Osteocyte (in vitro differentiated cells): ENCODE measurements at regions not wholly inside any gene's neighbourhood (a gene's known extent, or its start where the extent isn't known, plus 50 kb on each side); places are given as distances from the start of the nearest gene placed in this dataset.

Source experiments
- DNase-seq: peaks from one replicate; pipeline ENCODE4 v3.0.0; 2021; ENCODE audit warnings: mixed read lengths; ENCODE audit not compliant: unreplicated experiment; ENCODE audit errors: extremely low spot score
- H3K27ac Mint-ChIP-seq: one replicate; pipeline ENCODE4 v1.8.0; 2021; ENCODE audit warnings: mild to moderate bottlenecking, mixed read lengths; ENCODE audit not compliant: unreplicated experiment
- H3K27me3 Mint-ChIP-seq: one replicate; pipeline ENCODE4 v1.8.0; 2021; ENCODE audit warnings: mixed read lengths; ENCODE audit not compliant: unreplicated experiment
- H3K36me3 Mint-ChIP-seq: one replicate; pipeline ENCODE4 v1.8.0; 2021; ENCODE audit warnings: mixed read lengths; ENCODE audit not compliant: unreplicated experiment
- H3K4me1 Mint-ChIP-seq: one replicate; pipeline ENCODE4 v1.8.0; 2021; ENCODE audit warnings: mixed read lengths; ENCODE audit not compliant: unreplicated experiment
- H3K4me3 Mint-ChIP-seq: one replicate; pipeline ENCODE4 v1.8.0; 2021; ENCODE audit warnings: mild to moderate bottlenecking, moderate library complexity, mixed read lengths; ENCODE audit not compliant: unreplicated experiment
- H3K9me3 Mint-ChIP-seq: one replicate; pipeline ENCODE4 v1.8.0; 2021; ENCODE audit warnings: mixed read lengths; ENCODE audit not compliant: unreplicated experiment
- CTCF ChIP-seq: fragments of 200-600 bp; sonication (generic); IDR thresholded peaks from 2 replicates; pipeline ENCODE4 v1.5.0; 2021; ENCODE audit warnings: antibody characterized with exemption, mild to moderate bottlenecking, moderate library complexity

GRCh38 chr4:100933628-100934027, 413.7 kb downstream of the PPP3CA start:
- peaks cover 6% of the 10 kb centered on the region for H3K27me3 Mint-ChIP-seq
- no peak overlapping the region for H3K4me3 Mint-ChIP-seq
- H3K9me3 Mint-ChIP-seq, result no peaks in the 10 kb centered on the region
- no peak for DNase-seq
- peaks cover 5% of the 10 kb centered on the region for H3K4me1 Mint-ChIP-seq
- TF ChIP-seq CTCF, result no peak
- no peaks in the 10 kb centered on the region for H3K36me3 Mint-ChIP-seq
- no peak overlapping the region for H3K27ac Mint-ChIP-seq

- no peaks in the 10 kb centered on the region for H3K9me3 Mint-ChIP-seq
- no peak overlapping the region for H3K4me3 Mint-ChIP-seq
- H3K27ac Mint-ChIP-seq, result no peak overlapping the region
- no peak for DNase-seq
- H3K36me3 Mint-ChIP-seq, result no peaks in the 10 kb centered on the region
- peaks cover 30% of the 10 kb centered on the region for H3K27me3 Mint-ChIP-seq
- TF ChIP-seq CTCF, result no peak
- peaks cover 5% of the 10 kb centered on the region for H3K4me1 Mint-ChIP-seq
Measured at GRCh38 chr4:100929758-100930157, 411.9 kb upstream of the EMCN start.

- peaks cover 5% of the 10 kb centered on the region for H3K4me1 Mint-ChIP-seq
- TF ChIP-seq CTCF, result no peak
- H3K36me3 Mint-ChIP-seq, result no peaks in the 10 kb centered on the region
- no peak overlapping the region for H3K4me3 Mint-ChIP-seq
- H3K27ac Mint-ChIP-seq, result no peak overlapping the region
- no peak for DNase-seq
- H3K9me3 Mint-ChIP-seq, result peaks cover 4% of the 10 kb centered on the region
- peaks cover 34% of the 10 kb centered on the region for H3K27me3 Mint-ChIP-seq
Measured at GRCh38 chr4:100929135-100929534, 411.3 kb upstream of the EMCN start.

- no peak for TF ChIP-seq CTCF
- no peak for DNase-seq
- Mint-ChIP-seq H3K9me3 (peaks cover 12% of the 10 kb centered on the region), H3K4me3 (no peak overlapping the region), H3K27me3 (peaks cover 48% of the 10 kb centered on the region), H3K36me3 (no peaks in the 10 kb centered on the region), H3K4me1 (no peaks in the 10 kb centered on the region), H3K27ac (no peak overlapping the region)
Measured at GRCh38 chr4:100926039-100926717, 408.4 kb upstream of the EMCN start.

- no peak for DNase-seq
- Mint-ChIP-seq H3K4me1 (no peaks in the 10 kb centered on the region), H3K4me3 (no peak overlapping the region)
Measured at GRCh38 chr4:100913685-100914084, 395.9 kb upstream of the EMCN start.

More at GRCh38 chr4:100913685-100914084, 395.9 kb upstream of the EMCN start:
- Mint-ChIP-seq H3K36me3 (no peaks in the 10 kb centered on the region), H3K27ac (no peak overlapping the region), H3K27me3 (peaks cover 11% of the 10 kb centered on the region), H3K9me3 (peaks cover 9% of the 10 kb centered on the region)
- TF ChIP-seq CTCF, result no peak
